G401 (cell line): ENCODE measurements at regions not wholly inside any gene's neighbourhood (a gene's known extent, or its start where the extent isn't known, plus 50 kb on each side); places are given as distances from the start of the nearest gene placed in this dataset.

Experiments used
- DNase-seq: peaks from one replicate; pipeline ENCODE4 v3.0.0-alpha.2; 2015; ENCODE audit warnings: low spot score
- in situ Hi-C: cut with HindIII; loops from 2 replicates; pipeline ENCODE4 v1.10.0; 2016; ENCODE audit warnings: low sequenced_read_pairs, mixed read lengths

DNA sequence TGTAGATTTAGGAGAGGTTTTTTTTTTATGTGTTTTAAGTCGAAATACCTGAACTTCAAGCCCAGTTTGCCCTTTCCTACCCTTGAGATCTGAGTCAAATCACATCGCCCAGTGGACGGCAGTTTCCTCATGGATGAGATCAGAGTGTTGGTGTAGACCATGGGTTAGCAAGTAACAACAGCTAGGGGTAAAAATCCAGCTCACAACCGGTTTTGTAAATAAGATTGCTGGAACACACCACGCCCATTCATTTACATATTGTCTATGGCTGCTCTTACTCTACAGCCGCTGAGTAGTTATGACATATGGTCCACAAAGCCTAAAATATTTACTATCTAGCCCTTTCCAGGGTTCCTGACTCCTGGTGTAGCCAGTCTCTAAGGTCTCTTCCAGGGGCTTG is 158.5 kb upstream of the PLEKHG7 start:
- DNase-seq, result no peak
- in situ Hi-C loops, result no loop called here

GRCh38 chr12:92543840-92544239 is 158.9 kb upstream of the PLEKHG7 start:
- in situ Hi-C loops, result no loop called here
- DNase-seq, result no peak

- in situ Hi-C loops, result no loop called here
- no peak for DNase-seq
Measured at GRCh38 chr12:92543359-92543758, 159.4 kb upstream of the PLEKHG7 start.

DNA sequence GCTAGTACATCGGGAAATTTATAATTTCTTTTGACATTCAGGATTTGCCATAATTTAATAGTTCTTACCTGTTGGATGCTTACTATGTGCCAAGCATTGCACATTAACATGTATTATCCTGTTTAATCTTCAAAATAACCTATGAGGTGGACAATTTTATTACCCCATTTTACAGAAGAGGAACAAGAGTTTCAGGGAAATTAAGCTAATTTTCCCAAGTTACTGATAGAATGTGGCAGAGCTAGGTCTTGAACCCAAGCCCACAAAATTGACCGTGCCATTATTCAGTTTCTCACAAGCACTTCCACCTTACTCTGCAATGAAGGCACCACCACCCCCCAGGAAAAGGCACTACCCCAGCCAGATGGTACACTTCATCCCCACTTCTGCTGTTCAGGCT is 161.1 kb upstream of the PLEKHG7 start:
- in situ Hi-C loops, result no loop called here
- no peak for DNase-seq

GRCh38 chr12:92540782-92541423 is 161.9 kb upstream of the PLEKHG7 start:
- DNase-seq, result no peak
- in situ Hi-C loops, result no loop called here

DNA sequence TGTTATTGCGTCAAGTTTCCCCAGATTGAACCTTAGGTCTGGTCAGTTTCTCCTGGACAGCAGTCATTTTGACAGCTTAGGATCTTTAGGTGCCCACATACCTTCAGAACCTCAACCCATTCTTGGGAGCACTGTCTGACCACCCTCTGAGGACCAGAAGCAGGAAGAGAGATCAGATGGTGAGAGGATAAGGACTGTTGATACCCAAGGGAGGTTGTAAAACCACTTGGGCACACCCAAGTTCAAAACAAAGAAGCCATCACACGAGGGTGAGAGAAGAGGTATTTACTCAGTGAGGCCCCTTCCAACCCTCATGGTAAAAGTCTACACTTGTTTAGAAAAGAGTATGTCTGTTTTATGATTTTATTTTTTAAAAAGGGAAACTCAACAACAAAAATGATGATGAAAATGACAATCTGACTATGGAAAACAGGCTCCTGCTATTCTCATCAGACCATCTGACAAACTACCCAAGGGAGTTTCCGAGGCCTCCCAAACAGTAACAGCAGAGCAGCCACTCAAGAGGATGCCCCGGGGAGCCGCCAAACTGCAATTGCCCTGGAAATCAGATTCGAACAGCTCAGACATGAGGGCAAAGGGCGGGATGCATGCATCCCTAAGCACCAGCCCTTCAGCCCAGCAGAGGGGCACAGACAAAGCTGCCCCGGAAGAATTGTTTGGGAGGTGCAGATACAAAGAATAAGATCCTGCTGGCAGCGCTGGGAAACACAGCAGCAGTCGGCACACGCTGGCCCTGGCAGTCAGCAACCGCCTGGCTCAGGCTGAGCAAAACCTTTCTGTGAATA is 162.6 kb upstream of the PLEKHG7 start:
- in situ Hi-C loops, result no loop called here
- peak; percentile 86 for DNase-seq

- in situ Hi-C loops, result no loop called here
- no peak for DNase-seq
Measured at GRCh38 chr12:92539110-92539749, 163.6 kb upstream of the PLEKHG7 start.

DNA sequence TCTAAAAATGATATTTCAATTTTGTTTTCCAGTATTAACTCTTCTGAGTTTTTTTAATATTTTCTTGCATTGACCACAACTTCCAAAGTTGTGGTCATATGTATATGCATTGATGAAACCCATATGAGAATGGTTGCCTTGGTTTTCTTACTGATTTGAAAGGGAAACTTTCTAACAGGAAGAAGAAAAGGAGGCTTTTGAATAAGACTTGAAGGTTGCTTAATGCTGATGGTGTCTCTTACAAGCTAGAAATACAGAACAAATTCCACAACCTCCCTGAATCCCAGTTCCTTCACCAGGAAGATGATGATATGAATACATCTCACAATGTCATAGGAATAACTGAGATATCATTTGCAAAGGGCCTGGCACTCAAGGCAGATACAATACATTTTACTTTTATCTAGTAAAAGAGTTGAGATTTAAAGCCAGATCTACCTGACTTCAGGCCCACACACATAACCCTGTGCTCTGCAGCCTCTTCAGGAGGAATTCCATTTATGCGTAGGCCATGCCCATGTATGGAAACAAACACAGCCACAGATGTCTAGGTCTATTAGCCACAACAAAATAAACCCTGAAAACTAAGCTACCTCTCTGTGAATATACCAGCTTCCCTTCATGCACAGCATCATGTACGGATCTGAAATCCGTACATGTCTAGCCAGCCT is 165.4 kb upstream of the PLEKHG7 start:
- DNase-seq, result no peak
- in situ Hi-C loops, result no loop called here

- in situ Hi-C loops, result no loop called here
- DNase-seq, result no peak
Measured at GRCh38 chr12:92535961-92536360, 166.8 kb upstream of the PLEKHG7 start.

- in situ Hi-C loops, result no loop called here
- DNase-seq, result no peak
Measured at GRCh38 chr12:92533280-92533890, 169.4 kb upstream of the PLEKHG7 start.

- in situ Hi-C loops, result no loop called here
- no peak for DNase-seq
Measured at GRCh38 chr12:92530706-92531105, 172.1 kb upstream of the PLEKHG7 start.

DNA sequence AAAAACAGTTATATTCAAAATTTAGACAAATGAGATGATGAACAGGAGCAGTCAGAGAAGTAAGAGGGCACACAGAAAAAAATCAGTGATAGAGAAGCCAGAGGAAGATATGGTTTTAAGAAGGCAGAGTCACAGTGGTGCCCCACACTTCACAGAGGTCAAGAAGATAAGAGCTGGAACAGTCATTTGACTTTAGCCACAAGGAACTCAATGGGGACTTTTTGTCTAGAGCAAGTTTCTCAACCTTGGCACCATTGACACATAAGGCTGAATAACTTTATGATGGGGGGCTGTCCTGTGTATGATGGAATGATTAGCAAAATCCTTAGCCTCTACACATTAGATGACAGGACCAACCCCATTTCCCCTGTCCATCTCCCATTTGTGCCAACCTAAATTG is 172.8 kb upstream of the PLEKHG7 start:
- no peak for DNase-seq
- in situ Hi-C loops, result no loop called here

- in situ Hi-C loops, result no loop called here
- DNase-seq, result no peak
Measured at GRCh38 chr12:92528586-92528985, 174.2 kb upstream of the PLEKHG7 start.

DNA sequence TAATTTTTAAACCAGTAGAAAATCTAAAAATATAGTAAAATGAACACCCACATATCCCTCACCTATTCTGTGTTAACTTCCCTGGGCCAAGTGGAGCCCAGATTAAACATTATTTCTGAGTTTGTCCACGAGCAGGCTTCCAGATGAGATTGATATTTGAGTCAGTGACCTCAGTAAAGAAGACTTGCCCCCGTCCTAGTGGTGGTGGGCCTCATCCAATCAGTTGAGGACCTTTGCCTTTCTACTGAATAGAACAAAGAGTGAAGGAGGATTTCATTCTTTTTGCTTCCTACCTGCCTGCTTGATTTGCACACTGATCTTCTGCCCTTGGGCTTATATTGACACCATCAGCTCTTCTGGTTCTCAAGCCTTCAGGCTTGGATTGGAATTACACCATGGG is 174.7 kb upstream of the PLEKHG7 start:
- no peak for DNase-seq
- in situ Hi-C loops, result no loop called here

DNA sequence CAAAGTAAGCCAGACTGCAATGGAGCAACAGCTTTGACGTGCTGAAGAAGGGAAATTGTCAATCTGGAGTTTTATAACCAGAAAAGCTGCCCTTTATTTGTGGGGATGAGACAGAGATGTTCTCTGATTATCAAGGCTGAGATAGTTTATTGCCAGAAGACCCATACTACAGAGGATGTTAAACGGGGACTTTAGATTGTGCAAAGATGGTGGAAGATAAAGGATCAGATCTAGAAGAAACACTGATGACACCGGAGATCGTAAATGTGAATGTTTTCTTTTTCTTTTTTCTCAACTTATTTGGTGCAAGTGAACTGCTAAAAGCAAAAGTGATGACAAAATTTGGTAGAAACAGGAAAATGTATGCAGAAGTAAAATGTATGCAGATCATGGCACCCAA is 178.3 kb upstream of the PLEKHG7 start:
- no peak for DNase-seq
- in situ Hi-C loops, result no loop called here

DNA sequence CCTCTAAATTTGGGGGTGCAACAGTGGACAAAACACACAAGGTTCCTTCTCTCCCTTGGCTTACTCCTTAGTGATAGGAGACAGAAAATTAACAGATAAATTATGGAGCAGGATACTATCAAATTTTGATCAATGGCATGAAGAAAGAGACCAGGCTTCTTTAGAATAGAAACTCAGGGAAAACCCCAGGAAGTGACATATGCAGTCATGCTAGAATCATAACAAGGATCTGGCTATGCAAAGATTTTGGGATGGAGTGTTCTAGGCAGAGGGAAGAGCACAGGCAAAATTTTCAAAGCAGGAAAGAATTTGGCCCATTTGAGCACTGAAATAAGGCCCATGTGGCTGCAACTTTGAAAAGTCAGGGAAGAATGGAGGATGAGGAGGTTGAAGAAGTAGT is 182.3 kb upstream of the PLEKHG7 start:
- in situ Hi-C loops, result no loop called here
- no peak for DNase-seq

DNA sequence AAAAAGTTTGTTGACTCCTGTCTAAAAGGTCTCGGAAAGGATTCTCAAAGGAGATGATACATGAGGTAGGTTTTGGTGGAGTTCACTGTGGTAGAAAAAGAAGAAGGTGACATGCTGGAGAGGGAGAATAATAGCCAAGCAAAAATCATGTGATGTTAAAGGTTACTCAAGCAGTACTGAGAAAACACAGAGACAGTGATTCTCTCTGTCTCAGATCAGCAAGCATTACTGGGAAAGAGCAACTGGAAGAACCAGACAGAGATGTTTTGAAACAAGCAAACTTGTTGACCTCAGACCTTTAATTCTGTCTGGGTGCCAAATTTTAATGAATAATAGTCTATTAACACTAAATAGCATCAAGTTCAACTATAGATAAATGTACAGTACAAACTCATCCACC is 183.5 kb upstream of the PLEKHG7 start:
- in situ Hi-C loops, result no loop called here
- no peak for DNase-seq

DNA sequence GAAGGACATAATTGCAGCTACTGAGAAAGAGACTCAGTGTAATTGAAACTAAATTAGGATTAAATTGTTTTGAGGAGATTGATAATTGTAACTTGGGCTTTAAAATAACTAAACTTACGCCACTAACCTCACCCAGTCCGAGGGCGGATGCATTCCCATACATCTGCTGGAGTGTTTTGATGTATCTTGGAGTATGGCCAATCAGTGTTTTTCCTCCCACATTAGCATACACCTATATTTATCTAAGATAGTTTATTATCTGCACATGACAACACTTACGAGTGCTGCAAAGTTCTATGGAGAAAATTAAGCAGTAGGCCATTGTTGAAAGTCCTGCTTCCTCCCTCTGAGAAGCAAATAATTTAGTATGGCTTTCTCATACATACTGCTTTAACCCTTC is 184.7 kb upstream of the PLEKHG7 start:
- DNase-seq, result no peak
- in situ Hi-C loops, result no loop called here

- in situ Hi-C loops, result no loop called here
Measured at GRCh38 chr12:92516277-92516600, 186.6 kb upstream of the PLEKHG7 start.

DNA sequence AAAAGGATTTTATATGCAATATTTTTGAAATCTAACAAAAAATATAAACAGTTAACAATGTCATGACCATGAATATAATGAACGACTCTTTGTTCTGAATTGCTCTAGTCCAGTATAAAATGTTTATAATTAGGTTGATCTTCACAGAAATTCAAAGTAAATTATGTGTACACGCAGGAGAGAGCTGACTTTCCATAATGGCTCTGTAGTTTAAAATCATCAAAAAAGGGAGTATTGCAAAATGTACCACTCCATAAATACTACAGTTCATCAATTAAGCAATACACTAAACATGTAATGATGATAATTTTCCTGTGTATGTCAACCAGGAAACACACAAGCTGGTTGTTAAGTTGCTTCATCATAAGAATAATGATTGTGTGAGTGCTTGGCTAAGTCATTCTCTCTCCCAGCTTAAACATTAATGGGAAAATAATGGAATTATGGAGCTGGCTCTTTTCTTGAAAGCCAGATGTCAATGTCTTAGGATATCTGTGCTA is 189.5 kb upstream of the PLEKHG7 start:
- DNase-seq, result no peak
- in situ Hi-C loops, result no loop called here

More at GRCh38 chr12:92516277-92516600, 186.6 kb upstream of the PLEKHG7 start:
- no peak for DNase-seq
